IMR-90 (cell line): ENCODE measurements at regions not wholly inside any gene's neighbourhood (a gene's known extent, or its start where the extent isn't known, plus 50 kb on each side); places are given as distances from the start of the nearest gene placed in this dataset.

Experiments
- CTCF ChIP-seq: conservative IDR thresholded peaks from 2 replicates; pipeline ENCODE4 v1.5.1; 2012; ENCODE audit warnings: mild to moderate bottlenecking, low read depth, low read length, improper control_type of control experiment
- RAD21 ChIP-seq: IDR thresholded peaks from 2 replicates; pipeline ENCODE4 v1.6.1; 2012; ENCODE audit warnings: low read length, improper control_type of control experiment
- TF ChIP-seq, protein P1 (sequence below): fragments of 150-350 bp; IDR thresholded peaks from 2 replicates; pipeline ENCODE4 v1.6.1; 2016; ENCODE audit warnings: low read depth, mild to moderate bottlenecking, low read length, moderate library complexity, borderline replicate concordance

GRCh38 chr3:164478323-164478722 lies 600.0 kb downstream of the SI start:
- TF ChIP-seq CTCF (no peak), RAD21 (no peak)
- TF ChIP-seq, protein P1, sequence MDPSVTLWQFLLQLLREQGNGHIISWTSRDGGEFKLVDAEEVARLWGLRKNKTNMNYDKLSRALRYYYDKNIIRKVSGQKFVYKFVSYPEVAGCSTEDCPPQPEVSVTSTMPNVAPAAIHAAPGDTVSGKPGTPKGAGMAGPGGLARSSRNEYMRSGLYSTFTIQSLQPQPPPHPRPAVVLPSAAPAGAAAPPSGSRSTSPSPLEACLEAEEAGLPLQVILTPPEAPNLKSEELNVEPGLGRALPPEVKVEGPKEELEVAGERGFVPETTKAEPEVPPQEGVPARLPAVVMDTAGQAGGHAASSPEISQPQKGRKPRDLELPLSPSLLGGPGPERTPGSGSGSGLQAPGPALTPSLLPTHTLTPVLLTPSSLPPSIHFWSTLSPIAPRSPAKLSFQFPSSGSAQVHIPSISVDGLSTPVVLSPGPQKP: no peak
